GM19239 (cell line): ENCODE measurements at regions not wholly inside any gene's neighbourhood (a gene's known extent, or its start where the extent isn't known, plus 50 kb on each side); places are given as distances from the start of the nearest gene placed in this dataset.

Source experiments
- DNase-seq: peaks from one replicate; pipeline ENCODE4 v3.0.0; 2011; ENCODE audit warnings: low spot score; ENCODE audit not compliant: insufficient read length
- FAIRE-seq: peaks from 2 replicates; lab custom pipeline; 2011; peaks lifted over from hg19 to GRCh38; lab: Jason Lieb, UNC

DNA sequence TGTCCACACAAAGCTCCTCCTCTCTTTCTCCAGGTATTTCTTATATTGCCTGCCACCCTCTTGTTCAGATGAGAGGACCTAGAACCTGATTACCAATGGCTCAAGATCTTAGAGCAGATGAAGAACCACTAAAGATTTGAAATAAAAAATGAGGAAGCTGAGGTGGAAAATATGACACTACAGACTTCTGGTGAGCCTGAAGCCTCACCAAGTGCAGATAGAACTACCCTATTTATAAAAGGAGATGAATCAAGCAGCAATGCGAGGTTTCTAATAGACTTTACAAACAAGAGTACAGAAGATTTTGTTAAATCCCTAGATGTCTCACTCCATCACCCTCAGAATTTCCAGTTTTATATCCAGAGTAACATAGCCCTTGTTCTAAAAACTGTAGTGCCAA lies 345.8 kb downstream of the TBC1D4 start:
- FAIRE-seq (no peak), DNase-seq (no peak)

DNA sequence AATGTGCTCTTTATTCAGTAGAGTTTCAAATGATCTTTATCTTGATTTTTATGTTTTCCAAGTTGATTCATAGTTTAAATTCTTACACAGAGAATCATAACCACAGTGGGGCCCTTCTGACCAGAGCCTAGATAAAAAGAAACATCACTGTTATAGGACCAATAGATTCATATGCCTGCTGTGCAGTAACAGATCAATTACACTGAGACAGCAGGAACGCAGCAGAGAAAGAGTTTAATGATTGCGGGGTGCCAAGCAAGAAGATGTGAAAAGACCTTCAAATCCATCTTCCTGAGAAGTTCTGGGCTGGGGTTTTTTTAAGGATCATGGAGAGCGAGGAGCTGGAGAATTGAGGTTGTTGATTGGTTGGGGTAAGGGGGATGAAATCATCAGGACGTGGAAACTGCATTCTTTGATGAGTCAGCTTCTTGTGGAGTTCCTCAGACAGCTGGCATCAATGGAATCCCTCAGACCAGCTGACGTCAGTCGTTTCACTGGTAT lies 346.6 kb downstream of the TBC1D4 start:
- FAIRE-seq (no peak), DNase-seq (no peak)

DNA sequence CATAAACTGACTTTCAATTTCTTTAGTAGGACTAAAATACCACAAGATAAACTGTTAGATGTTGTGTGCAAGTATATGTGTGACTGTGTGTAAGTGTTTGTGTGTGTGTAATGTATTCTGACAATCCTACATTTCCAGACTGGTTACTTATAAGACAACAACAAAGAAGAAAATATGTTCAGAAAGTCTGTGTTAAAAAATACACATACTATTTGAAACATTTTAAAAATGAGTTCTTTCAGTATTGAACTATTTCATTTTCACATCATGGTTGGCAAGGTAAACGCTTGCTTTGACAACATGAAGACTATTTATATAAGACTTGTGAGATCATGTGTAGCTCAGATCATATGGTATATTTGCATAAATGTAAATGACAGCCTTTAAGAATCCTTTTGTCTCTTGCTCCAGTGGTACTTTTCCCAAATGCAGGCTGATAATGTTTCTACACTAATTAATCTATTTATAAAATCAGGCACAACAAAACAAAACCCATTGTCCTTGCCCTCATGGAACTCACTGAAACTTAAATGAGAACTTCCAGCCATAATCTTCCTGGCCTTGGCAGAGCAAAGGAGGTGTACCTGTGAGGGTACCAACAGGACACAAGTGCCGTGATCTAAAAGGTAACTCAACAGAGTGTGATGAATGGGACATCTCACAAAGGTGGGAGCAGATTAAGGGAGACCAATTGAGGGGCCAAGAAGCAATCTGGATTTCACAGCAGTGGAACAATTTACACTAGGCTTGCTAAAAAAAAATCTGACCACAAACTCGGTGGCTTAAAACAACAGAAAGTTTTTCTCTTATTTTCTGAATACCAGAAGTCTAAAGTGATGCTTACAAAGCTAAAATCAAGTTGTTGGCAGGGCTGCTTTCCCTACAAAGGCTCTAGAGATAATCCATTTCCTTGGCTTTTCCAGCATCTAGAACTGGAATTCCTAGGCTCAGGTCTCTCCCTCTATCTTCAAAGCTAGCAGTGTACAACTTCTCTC lies 349.0 kb downstream of the TBC1D4 start:
- DNase-seq (no peak), FAIRE-seq (no peak)

DNA sequence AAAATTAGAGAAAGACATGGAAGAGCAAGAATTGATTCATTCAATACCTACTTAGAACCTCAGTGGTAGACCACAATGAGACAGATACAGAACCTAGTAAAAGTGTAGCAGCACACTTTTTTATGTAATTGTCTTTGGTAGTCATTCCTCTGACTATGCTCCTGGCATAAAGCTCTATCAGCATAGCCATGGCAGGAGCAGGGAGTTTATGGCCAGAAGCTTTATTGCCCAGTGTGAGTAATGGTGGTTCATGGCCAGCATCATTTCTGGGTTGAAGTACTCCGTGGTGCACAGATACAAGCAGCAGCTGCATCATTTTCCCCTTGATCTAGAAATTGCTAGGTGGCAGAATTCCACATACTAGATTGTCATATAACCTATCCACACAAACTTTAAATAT lies 352.6 kb downstream of the TBC1D4 start:
- DNase-seq (no peak), FAIRE-seq (no peak)

DNA sequence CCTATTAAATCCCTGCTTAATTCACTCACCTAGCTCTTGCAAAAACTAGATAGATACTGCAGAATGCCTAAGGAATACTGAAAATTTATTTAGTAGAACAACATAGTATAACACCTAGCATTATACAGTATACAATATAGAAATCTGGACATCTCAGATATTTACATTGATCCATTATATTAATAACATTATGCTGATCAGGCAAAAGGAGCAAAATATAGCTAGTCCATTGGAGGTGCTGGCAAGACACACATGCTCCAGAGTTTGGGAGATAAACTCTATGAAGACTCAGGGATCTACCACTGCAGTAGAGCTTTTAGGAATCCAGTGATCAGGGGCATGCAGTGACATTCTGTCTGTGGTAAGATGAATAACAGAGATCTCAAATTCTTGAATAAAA lies 357.6 kb downstream of the TBC1D4 start:
- DNase-seq (no peak), FAIRE-seq (no peak)

DNA sequence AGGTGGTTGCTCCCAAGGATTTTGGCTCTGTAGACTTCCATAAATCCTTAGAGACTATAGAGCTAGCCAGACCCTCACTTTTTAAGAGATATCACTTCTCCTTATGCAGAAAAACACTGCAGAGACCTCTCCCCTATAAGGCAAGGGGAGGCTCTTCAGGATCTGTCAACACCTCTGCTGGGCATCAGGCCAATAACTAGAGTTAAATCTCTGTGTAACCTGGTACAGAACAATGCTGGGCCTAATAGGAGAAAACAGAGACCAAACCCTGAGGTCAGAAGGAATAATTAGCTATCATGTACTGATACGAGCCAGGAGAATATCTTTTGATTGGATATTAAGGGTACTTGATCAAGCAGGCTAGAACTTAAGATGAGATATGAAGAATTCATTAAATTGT lies 358.5 kb downstream of the TBC1D4 start:
- FAIRE-seq (no peak), DNase-seq (no peak)

DNA sequence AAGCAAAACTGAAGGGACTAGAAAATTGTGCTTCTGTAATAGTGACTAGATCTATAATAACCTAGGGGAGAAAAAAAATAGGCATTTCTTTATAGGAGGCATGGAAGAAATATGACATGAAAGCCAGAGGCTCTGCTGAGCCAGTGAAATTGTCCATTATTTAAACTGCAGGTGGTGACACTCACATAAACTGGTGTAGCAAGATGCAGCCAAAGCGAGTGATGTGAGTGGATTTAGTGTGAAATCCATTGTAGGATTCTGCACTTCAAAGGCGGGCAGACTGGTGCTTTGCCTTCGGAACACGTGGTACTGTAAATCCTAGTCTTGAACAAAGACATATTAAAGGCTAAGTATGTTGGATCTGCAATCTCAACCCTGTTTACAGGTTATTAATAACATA lies 361.9 kb downstream of the TBC1D4 start:
- no peak for FAIRE-seq

DNA sequence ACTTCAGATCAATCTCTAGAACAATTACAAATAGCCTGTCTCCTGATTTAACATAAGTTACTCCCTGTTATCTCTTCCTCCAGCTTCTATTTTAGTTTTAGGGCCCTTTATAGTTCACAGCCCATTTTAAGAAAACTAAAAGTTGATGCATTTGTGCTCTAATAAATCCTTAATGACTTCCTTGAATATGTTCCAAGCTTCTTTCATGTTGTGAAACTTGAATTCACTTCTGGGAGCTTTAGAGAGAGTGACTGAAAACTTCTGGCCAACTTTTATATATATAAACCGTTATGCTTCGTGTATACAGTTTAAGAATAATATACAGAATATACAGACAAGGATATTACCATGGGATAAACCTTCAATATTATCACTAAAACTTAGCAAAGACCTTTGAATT lies 366.8 kb downstream of the TBC1D4 start:
- no peak for FAIRE-seq
- DNase-seq: no peak

More for the DNA sequence above, 361.9 kb downstream of the TBC1D4 start:
- no peak for DNase-seq

DNA sequence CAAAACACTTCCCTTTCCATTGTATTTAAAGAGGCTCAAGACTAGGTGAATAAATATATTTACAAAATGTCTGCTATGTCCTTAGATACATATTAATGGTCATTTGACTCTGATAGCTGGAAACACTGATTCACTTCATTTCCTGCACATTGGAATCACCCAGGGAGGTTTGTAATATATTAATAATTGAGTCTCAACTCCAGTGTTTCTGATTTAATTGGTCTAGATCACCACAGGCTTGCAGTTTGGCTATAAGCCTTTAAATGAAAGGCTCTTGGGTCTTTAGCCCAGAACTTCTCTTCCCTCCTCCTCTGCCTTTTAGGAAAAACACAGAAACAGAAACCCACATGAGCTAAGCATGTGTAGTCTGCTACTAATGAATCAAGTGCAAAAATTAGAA lies 378.0 kb downstream of the TBC1D4 start:
- no peak for DNase-seq
- FAIRE-seq: no peak

DNA sequence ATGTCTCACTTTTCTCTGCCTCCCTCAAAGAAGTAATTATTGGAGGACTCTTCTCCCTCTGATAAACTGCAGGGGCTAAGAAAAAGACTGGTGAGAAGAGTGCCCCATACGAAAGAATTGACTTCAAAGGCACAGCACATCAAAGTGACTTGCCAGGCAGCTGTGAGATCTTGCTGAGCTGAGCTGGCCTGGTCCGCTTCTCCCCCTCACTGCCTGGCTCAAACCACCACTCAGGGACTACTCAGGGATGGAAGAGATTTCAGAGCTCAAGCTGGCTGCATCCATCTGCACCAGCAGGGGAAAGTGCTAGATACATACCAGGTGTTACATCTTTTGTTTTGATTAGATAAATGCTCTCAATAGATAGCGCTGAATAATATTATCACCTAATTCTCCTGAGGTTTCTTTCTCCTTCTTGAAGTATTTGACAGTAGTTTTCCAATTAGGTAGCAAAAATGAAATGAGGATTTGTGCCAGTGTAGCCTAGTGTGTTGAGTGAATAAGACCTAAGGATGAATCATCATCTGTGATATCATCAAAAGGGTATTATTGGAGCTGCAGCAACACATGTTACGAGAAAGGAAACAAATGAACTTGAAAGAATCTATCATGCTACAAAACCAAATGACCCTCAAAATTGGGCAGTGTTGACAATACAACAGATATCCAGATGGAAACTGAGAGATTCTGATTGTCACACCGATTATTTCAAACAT lies 379.8 kb downstream of the TBC1D4 start:
- DNase-seq (no peak), FAIRE-seq (no peak)

DNA sequence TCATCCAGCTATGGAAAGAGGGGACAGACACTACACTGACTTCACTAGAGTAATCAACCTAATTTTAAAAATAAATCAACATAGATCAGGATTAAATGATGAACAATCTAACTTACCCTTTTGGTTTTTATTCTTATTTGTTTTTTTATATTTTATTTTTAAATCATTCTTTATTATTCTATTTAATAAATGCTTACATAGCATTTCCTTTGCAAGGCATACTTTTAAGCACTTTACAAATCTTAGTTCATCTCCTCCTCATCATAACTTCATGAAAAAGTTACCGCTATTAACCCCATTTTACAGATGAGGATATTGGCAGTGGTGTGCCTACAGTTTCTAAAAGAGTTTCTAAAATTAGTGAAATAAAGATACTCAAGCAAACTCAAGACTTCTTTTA lies 380.6 kb downstream of the TBC1D4 start:
- DNase-seq (no peak), FAIRE-seq (no peak)

DNA sequence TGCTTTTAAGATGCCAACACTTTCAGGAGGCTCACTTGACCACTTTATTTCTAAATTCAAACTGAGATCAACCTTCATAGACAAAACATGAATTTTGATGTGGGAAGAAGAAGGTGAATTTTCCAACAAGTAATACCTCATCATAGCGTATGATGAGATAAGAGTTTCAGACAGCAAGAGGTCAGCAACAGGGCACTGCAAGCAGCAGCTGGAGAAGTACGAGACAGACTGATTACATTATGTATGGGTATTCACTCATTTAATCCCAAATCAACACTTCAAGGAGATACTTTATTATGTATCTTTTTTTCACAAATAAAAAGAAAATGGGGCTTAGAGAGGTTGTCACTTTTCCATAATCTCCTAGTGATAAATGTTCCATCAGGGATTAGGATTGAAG lies 389.8 kb downstream of the TBC1D4 start:
- FAIRE-seq (no peak), DNase-seq (no peak)

DNA sequence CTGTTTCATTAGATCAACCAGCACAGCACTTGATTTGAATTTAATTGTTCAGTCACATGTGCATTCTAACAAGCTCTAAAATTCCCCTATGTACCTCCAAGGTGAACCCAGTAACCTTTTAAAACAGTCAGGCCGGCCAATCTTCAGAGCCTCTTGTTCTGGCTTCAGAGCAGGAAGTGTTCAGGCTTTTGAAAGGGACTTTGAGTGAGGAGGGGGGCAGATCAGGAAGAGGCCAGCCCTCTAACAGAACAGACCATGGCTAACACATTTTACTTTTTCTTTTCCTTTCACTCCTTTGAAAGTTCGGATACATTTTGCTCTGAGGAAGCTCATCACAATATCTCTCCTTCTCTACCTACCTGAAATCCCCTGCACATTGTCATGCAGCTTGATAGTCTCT lies 390.3 kb downstream of the TBC1D4 start:
- FAIRE-seq: no peak
- DNase-seq: no peak

DNA sequence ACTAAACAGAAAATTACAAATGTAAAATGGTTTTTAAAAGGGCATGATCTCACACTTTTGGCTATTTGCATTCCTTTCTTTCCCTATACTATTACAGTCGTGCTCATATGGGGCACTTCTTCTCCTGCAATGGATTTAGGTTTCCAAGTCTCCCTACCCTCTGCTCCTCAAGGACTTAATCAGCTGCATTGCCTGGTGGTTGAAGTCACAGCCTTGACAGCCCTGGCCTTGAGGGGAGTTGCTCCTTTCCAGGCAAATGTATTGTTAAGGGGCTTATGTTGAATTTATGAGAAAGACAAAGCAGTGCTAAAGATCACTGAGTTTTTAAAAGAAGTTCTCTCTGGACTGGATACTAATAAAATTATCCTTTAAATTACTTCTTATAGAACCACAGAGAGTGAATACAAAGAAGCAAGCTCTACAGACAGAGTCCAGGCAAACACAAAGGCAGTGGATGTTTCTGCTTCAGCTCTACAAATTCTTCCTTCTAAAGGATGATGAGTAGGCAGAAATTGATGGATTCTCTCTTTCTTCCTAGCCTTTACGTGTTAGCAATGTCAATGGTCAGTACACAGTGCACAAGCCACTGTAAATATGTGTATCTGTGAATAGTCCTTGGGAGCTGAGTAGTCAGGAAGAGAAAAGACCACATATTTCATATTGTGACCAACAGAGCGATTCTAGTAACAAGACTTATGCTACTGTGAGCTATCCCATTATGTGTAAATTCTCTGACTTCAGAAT lies 390.9 kb downstream of the TBC1D4 start:
- FAIRE-seq: no peak
- DNase-seq: no peak

DNA sequence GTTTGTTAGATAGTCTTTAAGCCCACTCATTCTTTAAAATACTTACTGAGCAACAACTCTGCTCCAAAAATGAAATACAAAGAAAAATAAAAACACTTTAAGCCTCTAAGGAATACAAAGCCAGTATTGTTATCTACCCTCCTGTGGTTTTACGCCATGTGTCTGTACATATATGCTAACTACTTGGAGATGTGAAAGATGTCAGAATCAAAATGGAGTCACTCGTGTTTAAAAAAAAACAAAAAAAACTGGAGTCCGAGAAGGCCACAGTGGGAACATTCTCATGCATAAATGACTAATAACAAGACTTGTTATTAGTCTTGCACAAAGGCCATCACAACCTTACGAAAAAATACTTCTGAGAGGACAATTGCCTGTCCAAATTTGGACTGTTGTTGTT lies 393.1 kb downstream of the TBC1D4 start:
- no peak for FAIRE-seq

DNA sequence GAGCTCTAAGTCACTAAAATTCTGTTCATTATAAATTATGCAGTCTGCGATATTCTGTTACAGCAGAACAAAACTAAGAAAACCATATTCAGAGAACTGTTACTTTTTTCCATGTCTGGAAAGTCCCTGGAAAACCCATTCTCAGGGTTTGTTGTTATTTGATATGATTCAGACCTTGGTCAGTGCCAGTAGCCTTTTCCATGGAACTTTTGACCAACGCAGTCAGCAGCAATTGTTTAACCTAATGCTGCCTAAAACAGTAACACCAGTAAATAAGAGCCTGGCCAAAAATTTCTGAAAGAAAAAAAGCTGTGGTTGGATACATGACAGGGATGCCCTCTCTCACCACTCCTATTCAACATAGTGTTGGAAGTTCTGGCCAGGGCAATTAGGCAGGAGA lies 402.7 kb downstream of the TBC1D4 start:
- DNase-seq (no peak), FAIRE-seq (no peak)

More for the DNA sequence above, 393.1 kb downstream of the TBC1D4 start:
- no peak for DNase-seq

DNA sequence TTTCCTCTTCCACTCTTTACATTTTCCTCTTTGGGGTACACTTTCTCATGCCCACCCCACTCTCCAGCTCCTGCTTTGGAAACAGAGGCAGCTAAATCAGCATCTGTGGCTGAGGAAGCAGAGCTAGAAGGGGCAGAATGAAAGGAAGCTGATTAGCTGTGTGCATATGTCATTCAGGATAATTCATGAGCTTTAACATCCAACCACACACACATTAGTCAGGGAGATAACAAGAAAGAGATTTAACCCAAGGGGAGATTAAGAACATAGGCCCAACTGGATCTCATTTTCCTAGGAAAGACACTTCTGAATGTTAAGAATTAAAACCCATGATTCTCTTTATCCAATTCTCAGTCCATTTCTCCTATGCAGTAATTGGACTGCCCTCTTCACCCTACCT lies 405.5 kb downstream of the TBC1D4 start:
- DNase-seq (no peak), FAIRE-seq (no peak)

DNA sequence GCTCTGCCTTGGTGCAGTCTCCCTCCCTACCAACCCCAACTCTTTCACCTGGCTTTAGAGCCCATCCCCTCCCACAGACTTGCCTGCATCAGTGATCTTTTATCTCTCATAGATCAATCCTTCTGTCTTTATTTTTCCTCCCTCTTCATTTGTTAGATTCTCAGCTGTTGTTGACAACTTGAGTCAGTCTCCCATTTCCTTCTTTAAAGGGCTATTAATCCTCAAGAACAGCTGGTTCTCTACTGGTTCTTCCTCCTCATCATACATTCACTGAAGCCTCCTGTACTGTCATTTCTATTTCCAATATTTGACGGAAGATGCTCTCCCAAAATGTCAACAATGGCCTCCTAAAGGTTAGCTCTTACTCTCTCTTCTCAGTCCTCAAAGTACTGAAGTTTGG lies 408.2 kb downstream of the TBC1D4 start:
- FAIRE-seq (no peak), DNase-seq (no peak)

DNA sequence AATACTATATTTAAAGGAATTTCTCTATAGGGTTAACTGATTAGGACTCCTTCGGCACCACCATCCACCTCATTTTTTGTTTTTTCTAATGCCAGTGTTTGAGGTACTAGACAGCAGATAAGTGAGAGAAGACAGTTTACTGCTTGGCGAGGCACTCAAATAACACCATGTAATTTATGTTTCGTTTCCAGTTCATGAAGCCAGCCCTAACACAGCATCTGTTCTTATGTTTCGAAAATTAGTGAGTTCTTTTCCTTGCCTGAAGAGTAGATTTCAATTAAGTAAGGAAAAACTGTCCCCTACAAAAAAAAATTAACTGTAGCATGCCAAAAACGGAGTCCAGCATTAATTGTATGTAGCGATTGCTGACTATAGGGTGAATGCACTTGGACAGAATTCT lies 409.1 kb downstream of the TBC1D4 start:
- FAIRE-seq: no peak
- no peak for DNase-seq

DNA sequence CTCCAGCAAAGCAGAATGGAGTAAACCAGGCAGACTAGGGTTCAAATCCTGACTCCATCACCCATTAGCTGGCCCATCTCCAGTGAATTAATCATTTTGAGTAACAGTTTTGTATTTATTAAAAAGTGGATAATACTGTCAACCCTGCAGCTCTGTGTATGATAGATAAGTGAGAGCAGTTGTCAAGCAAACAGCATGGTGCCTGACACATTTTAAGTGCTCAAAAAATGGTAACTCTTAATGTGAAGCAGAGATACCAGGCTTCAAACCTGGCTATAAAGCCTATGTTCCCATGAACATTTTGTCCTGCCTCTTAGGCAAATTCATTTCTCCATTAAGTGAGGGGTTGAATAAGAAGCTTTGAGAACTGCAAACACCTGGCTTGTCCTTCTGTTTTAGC lies 409.6 kb downstream of the TBC1D4 start:
- FAIRE-seq: no peak

DNA sequence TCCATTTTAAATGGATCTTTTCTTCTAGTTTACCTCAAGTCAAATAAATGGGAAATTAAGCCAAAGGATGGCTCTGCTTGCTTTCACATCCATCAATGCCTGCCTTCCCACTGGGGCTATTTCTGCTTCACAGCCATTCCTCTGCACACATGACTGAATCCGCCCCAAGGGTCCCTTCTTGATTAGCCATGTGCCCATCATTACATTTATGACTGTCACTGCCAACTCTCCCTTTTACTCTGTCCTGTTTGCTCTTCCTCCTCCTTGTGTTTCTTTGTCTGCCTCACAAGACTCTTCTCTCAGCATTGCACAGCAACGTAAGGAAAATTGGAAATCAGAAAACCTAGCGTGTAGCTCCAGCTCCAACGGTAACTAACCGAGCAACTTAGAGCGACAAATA lies 410.2 kb downstream of the TBC1D4 start:
- no peak for DNase-seq
- no peak for FAIRE-seq

More for the DNA sequence above, 409.6 kb downstream of the TBC1D4 start:
- no peak for DNase-seq
